CD14-positive monocyte (primary cell): ENCODE measurements at regions not wholly inside any gene's neighbourhood (a gene's known extent, or its start where the extent isn't known, plus 50 kb on each side); places are given as distances from the start of the nearest gene placed in this dataset.

ENCODE experiments used
- DNase-seq, 3 donors: peaks; one replicate each; pipeline ENCODE4 v3.0.0-alpha.2; 2011 to 2022
- H2AFZ ChIP-seq: 2 replicates; pipeline ENCODE4 v1.6.0; 2012; ENCODE audit warnings: mild to moderate bottlenecking, low read depth, low read length, inconsistent platforms; ENCODE audit not compliant: insufficient read depth, poor library complexity, severe bottlenecking
- H3K27ac ChIP-seq, 2 donors: 1 replicate in 1 of 2; 2 replicates in 1 of 2; pipeline ENCODE4 v1.5.1; 2012 to 2013; ENCODE audit warnings: low read length in 2 of 2, control low read depth in 1 of 2, inconsistent platforms in 1 of 2, low read depth in 1 of 2, mild to moderate bottlenecking in 1 of 2
- H3K27me3 ChIP-seq, 2 donors: one replicate each; pipeline versions ENCODE4 v1.6.0 to v1.6.1; 2011 to 2013; ENCODE audit warnings: low read length in 2 of 2; ENCODE audit not compliant: control insufficient read depth in 2 of 2, insufficient read depth in 2 of 2
- H3K36me3 ChIP-seq, 2 donors: replicated peaks in 1 of 2; 1 replicate in 1 of 2; 2 replicates in 1 of 2; pipeline versions ENCODE4 v1.5.1 to v1.6.1; 2012 to 2013; ENCODE audit warnings: low read length in 2 of 2, control low read depth in 1 of 2, inconsistent platforms in 1 of 2, mild to moderate bottlenecking in 1 of 2; ENCODE audit not compliant: insufficient read depth in 2 of 2, control insufficient read depth in 1 of 2
- H3K4me1 ChIP-seq, 2 donors: 1 replicate in 1 of 2; 2 replicates in 1 of 2; pipeline versions ENCODE4 v1.5.1 to v1.6.1; 2012 to 2013; ENCODE audit warnings: low read length in 2 of 2, control low read depth in 1 of 2, inconsistent platforms in 1 of 2, mild to moderate bottlenecking in 1 of 2, moderate library complexity in 1 of 2; ENCODE audit not compliant: insufficient read depth in 2 of 2, control insufficient read depth in 1 of 2
- H3K4me2 ChIP-seq: replicated peaks from 2 replicates; pipeline ENCODE3; 2012; ENCODE audit warnings: low read length, moderate library complexity, mild to moderate bottlenecking; ENCODE audit not compliant: poor library complexity, severe bottlenecking; ENCODE audit errors: extremely low read depth
- H3K4me3 ChIP-seq, 3 experiments: fragments of 200-600 bp in 1 of 3; sonication (generic) in 1 of 3; replicated peaks in 1 of 3; 1 replicate in 2 of 3; 2 replicates in 1 of 3; pipeline ENCODE4 v1.5.1; 2011 to 2013; ENCODE audit warnings: low read length in 3 of 3, mild to moderate bottlenecking in 3 of 3, control low read depth in 2 of 3, low read depth in 2 of 3, inconsistent platforms in 1 of 3, moderate library complexity in 1 of 3
- H3K79me2 ChIP-seq: 2 replicates; pipeline ENCODE4 v1.6.0; 2012; ENCODE audit warnings: mild to moderate bottlenecking, control low read depth, inconsistent platforms, low read length, moderate library complexity; ENCODE audit not compliant: insufficient read depth
- H3K9ac ChIP-seq: 2 replicates; pipeline ENCODE4 v1.6.0; 2017; ENCODE audit warnings: low read length, mild to moderate bottlenecking; ENCODE audit not compliant: insufficient read depth, poor library complexity, severe bottlenecking
- H3K9me3 ChIP-seq, 2 donors: replicated peaks in 1 of 2; 1 replicate in 1 of 2; 2 replicates in 1 of 2; pipeline versions ENCODE4 v1.5.1 to v1.6.1; 2012 to 2013; ENCODE audit warnings: low read length in 2 of 2, control low read depth in 1 of 2; ENCODE audit not compliant: control insufficient read depth in 1 of 2, insufficient read depth in 1 of 2
- H4K20me1 ChIP-seq: 2 replicates; pipeline ENCODE4 v1.6.0; 2012; ENCODE audit warnings: mild to moderate bottlenecking, low read length, control low read depth, moderate library complexity; ENCODE audit not compliant: insufficient read depth
- H3K27ac Mint-ChIP-seq, 7 donors: one replicate each; pipeline ENCODE4 v1.8.0; 2020; ENCODE audit warnings: mild to moderate bottlenecking in 7 of 7, mixed read lengths in 7 of 7, moderate library complexity in 6 of 7, inconsistent platforms in 2 of 7
- H3K27me3 Mint-ChIP-seq, 3 donors: one replicate each; pipeline ENCODE4 v1.8.0; 2021 to 2022; ENCODE audit warnings: low read depth in 3 of 3, mild to moderate bottlenecking in 3 of 3, mixed read lengths in 3 of 3, moderate library complexity in 3 of 3, inconsistent platforms in 1 of 3
- H3K36me3 Mint-ChIP-seq, 2 donors: one replicate each; pipeline ENCODE4 v1.8.0; 2020; ENCODE audit warnings: mixed read lengths in 2 of 2, inconsistent platforms in 1 of 2, mild to moderate bottlenecking in 1 of 2
- H3K4me1 Mint-ChIP-seq: one replicate; pipeline ENCODE4 v1.8.0; 2020; ENCODE audit warnings: mild to moderate bottlenecking, mixed read lengths
- H3K4me3 Mint-ChIP-seq, 2 donors: one replicate each; pipeline ENCODE4 v1.8.0; 2020; ENCODE audit warnings: mild to moderate bottlenecking in 2 of 2, mixed read lengths in 2 of 2, moderate library complexity in 1 of 2
- H3K9me3 Mint-ChIP-seq, 7 donors: one replicate each; pipeline ENCODE4 v1.8.0; 2020 to 2022; ENCODE audit warnings: mixed read lengths in 7 of 7, mild to moderate bottlenecking in 6 of 7, moderate library complexity in 6 of 7, inconsistent platforms in 2 of 7
- WGBS: methylation state at CpG from one replicate; pipeline ENCODE4 v1.1.5; 2013; ENCODE audit warnings: missing lambda C conversion rate; ENCODE audit not compliant: insufficient coverage; 5-methylcytosine and 5-hydroxymethylcytosine counted together
- intact Hi-C, 2 donors: fragments of 100-400 bp; cut with micrococcal nuclease; formaldehyde crosslinking; loops; one replicate each; pipeline versions ENCODE4 v1.15.0 to v1.15.1; 2023
- TF ChIP-seq, protein P1 (sequence below): fragments of 200-600 bp; IDR thresholded peaks from one replicate; pipeline ENCODE4 v1.8.0; 2022; ENCODE audit warnings: antibody characterized with exemption, mild to moderate bottlenecking

GRCh38 chr11:101743828-101744227 lies 160.0 kb upstream of the TRPC6 start:
- DNase-seq, result no peak
- no peaks in the 10 kb centered on the region for H3K4me1 ChIP-seq
- Mint-ChIP-seq H3K4me1 (no peaks in the 10 kb centered on the region), H3K4me3 (no peak overlapping the region), H3K9me3 (peaks cover 0 to 9% (median 0%) of the 10 kb centered on the region in 7 donors), H3K36me3 (no peaks in the 10 kb centered on the region), H3K27me3 (peaks cover 0 to 2% (median 0%) of the 10 kb centered on the region in 3 donors), H3K27ac (no peak overlapping the region)
- H3K4me3 ChIP-seq, result no peak overlapping the region
- no peak overlapping the region for H3K9ac ChIP-seq
- no peaks in the 10 kb centered on the region for H3K79me2 ChIP-seq
- no peaks in the 10 kb centered on the region for H4K20me1 ChIP-seq
- H3K9me3 ChIP-seq, result no peaks in the 10 kb centered on the region
- intact Hi-C loops, result no loop called here
- H3K4me2 ChIP-seq, result no peak overlapping the region
- no peak overlapping the region for H3K27ac ChIP-seq
- H2AFZ ChIP-seq, result no peak overlapping the region
- H3K27me3 ChIP-seq, result no peaks in the 10 kb centered on the region
- H3K36me3 ChIP-seq, result no peaks in the 10 kb centered on the region
- TF ChIP-seq, protein P1, sequence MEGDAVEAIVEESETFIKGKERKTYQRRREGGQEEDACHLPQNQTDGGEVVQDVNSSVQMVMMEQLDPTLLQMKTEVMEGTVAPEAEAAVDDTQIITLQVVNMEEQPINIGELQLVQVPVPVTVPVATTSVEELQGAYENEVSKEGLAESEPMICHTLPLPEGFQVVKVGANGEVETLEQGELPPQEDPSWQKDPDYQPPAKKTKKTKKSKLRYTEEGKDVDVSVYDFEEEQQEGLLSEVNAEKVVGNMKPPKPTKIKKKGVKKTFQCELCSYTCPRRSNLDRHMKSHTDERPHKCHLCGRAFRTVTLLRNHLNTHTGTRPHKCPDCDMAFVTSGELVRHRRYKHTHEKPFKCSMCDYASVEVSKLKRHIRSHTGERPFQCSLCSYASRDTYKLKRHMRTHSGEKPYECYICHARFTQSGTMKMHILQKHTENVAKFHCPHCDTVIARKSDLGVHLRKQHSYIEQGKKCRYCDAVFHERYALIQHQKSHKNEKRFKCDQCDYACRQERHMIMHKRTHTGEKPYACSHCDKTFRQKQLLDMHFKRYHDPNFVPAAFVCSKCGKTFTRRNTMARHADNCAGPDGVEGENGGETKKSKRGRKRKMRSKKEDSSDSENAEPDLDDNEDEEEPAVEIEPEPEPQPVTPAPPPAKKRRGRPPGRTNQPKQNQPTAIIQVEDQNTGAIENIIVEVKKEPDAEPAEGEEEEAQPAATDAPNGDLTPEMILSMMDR, result no peak

DNA sequence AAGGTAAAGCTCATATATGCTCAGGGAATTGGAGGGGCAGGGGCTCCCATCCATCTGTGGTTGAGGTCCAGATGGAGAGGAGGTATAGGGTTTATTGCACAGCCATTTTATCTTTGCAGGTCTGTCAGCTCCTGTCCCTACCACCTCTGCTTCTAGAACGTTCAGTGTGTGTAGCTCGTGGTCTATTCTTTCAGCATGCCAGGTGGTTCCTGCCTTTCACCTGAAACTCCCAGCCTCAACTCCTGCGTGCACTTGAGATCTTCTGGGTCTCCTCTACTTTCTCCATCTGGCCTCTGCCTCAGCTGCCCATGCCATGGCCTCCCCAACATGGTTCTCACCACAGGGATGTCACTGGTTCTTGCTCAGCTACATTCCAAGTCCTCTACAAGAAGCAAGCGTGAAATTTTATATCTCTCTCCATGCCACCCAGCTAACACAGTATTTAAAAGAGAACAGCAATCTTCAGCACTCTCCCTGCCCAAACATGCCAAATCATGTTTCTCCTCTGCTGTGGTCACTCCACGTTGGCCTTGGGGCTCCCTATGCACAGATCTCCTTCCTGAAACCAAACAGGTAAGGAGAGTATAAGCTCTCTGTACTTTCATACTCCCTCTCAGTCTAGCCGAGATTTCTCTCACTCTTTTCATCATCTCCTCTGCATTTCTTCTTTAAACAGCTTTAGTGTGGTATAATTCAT lies 157.8 kb upstream of the TRPC6 start:
- H3K27ac Mint-ChIP-seq, result peak overlapping the region in 1 of 7 donors; percentile 48
- Histone ChIP-seq H3K9me3 (no peaks in the 10 kb centered on the region), H3K4me3 (no peak overlapping the region), H4K20me1 (no peaks in the 10 kb centered on the region), H2AFZ (no peak overlapping the region), H3K79me2 (no peaks in the 10 kb centered on the region), H3K36me3 (no peaks in the 10 kb centered on the region), H3K9ac (no peak overlapping the region), H3K4me1 (no peaks in the 10 kb centered on the region), H3K4me2 (no peak overlapping the region), H3K27ac (no peak overlapping the region), H3K27me3 (no peaks in the 10 kb centered on the region)
- H3K36me3 Mint-ChIP-seq, result no peaks in the 10 kb centered on the region
- no peaks in the 10 kb centered on the region for H3K4me1 Mint-ChIP-seq
- intact Hi-C loops, result no loop called here
- no peak for DNase-seq
- WGBS, result 98% methylated on average over 4 of the region's 6 CpGs
- TF ChIP-seq, protein P1, result no peak
- H3K27me3 Mint-ChIP-seq, result peaks cover 0 to 2% (median 0%) of the 10 kb centered on the region in 3 donors
- H3K9me3 Mint-ChIP-seq, result peaks cover 0 to 9% (median 0%) of the 10 kb centered on the region in 7 donors
- no peak overlapping the region for H3K4me3 Mint-ChIP-seq
